Body of pancreas (tissue), 4 donors: ENCODE measurements at regions not wholly inside any gene's neighbourhood (a gene's known extent, or its start where the extent isn't known, plus 50 kb on each side); places are given as distances from the start of the nearest gene placed in this dataset.

Experiments
- CTCF ChIP-seq, 7 experiments: fragments of 450-650 bp in 4 of 7; fragments of 200-600 bp in 3 of 7; sonication (generic) in 3 of 7; IDR thresholded peaks; one replicate each; pipeline ENCODE4 v1.5.1; 2016 to 2019; ENCODE audit warnings: antibody characterized with exemption in 7 of 7
- POLR2A ChIP-seq, 3 donors: fragments of 450-650 bp; IDR thresholded peaks; one replicate each; pipeline ENCODE4 v1.6.1; 2016; ENCODE audit warnings: antibody characterized with exemption in 3 of 3, mild to moderate bottlenecking in 2 of 3

- TF ChIP-seq POLR2A (IDR thresholded peaks at IDR 0.05) (no peak), CTCF (IDR thresholded peaks at IDR 0.05) (no peak)
Measured at GRCh38 chr14:27642251-27642866, 1044.5 kb upstream of the NOVA1 start.
